ENCODE measurements at regions not wholly inside any gene's neighbourhood (a gene's known extent, or its start where the extent isn't known, plus 50 kb on each side); places are given as distances from the start of the nearest gene placed in this dataset.

GRCh38 chr15:93296759-93297500 is 207.9 kb upstream of the RGMA start:
- Histone ChIP-seq H3K36me3 (no peaks in the 10 kb centered on the region), H3K27ac (no peak overlapping the region), H3K27me3 (no peaks in the 10 kb centered on the region), H3K4me1 (no peaks in the 10 kb centered on the region), H3K4me3 (no peak overlapping the region), H3K9me3 (no peaks in the 10 kb centered on the region)
- no peak for DNase-seq
- TF ChIP-seq POLR2A (IDR thresholded peaks at IDR 0.05) (no peak), CTCF (IDR thresholded peaks at IDR 0.05) (no peak)

- Histone ChIP-seq H3K4me3 (no peak overlapping the region), H3K36me3 (no peaks in the 10 kb centered on the region), H3K9me3 (no peaks in the 10 kb centered on the region), H3K27ac (no peak overlapping the region), H3K4me1 (no peaks in the 10 kb centered on the region), H3K27me3 (no peaks in the 10 kb centered on the region)
- DNase-seq, result no peak
- TF ChIP-seq POLR2A (IDR thresholded peaks at IDR 0.05), result no peak
- TF ChIP-seq CTCF (IDR thresholded peaks at IDR 0.05), result no peak
Observed at GRCh38 chr15:93294896-93295295, 205.9 kb upstream of the RGMA start.

- Histone ChIP-seq H3K27me3 (no peaks in the 10 kb centered on the region), H3K9me3 (no peaks in the 10 kb centered on the region), H3K4me3 (no peak overlapping the region), H3K36me3 (no peaks in the 10 kb centered on the region), H3K27ac (no peak overlapping the region), H3K4me1 (no peaks in the 10 kb centered on the region)
- no peak for DNase-seq
- TF ChIP-seq POLR2A (IDR thresholded peaks at IDR 0.05) (no peak), CTCF (IDR thresholded peaks at IDR 0.05) (no peak)
Observed at GRCh38 chr15:93294066-93294465, 205.1 kb upstream of the RGMA start.

- no peaks in the 10 kb centered on the region for H3K9me3 ChIP-seq
- H3K4me1 ChIP-seq, result no peaks in the 10 kb centered on the region
- no peak overlapping the region for H3K4me3 ChIP-seq
- H3K27me3 ChIP-seq, result no peaks in the 10 kb centered on the region
- TF ChIP-seq POLR2A (IDR thresholded peaks at IDR 0.05) (no peak), CTCF (IDR thresholded peaks at IDR 0.05) (no peak)
- no peak for DNase-seq
- H3K27ac ChIP-seq, result no peak overlapping the region
- H3K36me3 ChIP-seq, result no peaks in the 10 kb centered on the region
Observed at GRCh38 chr15:93291380-93291779, 202.4 kb upstream of the RGMA start.

GRCh38 chr15:93290618-93290946 is 201.6 kb upstream of the RGMA start:
- H3K4me1 ChIP-seq, result no peaks in the 10 kb centered on the region
- no peak for DNase-seq
- H3K36me3 ChIP-seq, result no peaks in the 10 kb centered on the region
- H3K27ac ChIP-seq, result no peak overlapping the region
- H3K4me3 ChIP-seq, result no peak overlapping the region
- H3K27me3 ChIP-seq, result no peaks in the 10 kb centered on the region
- TF ChIP-seq CTCF (IDR thresholded peaks at IDR 0.05) (no peak), POLR2A (IDR thresholded peaks at IDR 0.05) (no peak)
- H3K9me3 ChIP-seq, result no peaks in the 10 kb centered on the region
